ENCODE measurements at regions not wholly inside any gene's neighbourhood (a gene's known extent, or its start where the extent isn't known, plus 50 kb on each side); places are given as distances from the start of the nearest gene placed in this dataset.

- H3K36me3 ChIP-seq (replicated peaks; ENCODE audit: low read depth, low read length): no peaks in the 10 kb centered on the region
- no peaks in the 10 kb centered on the region for H3K4me1 ChIP-seq (ENCODE audit: low read length)
- no peak overlapping the region for H3K4me3 ChIP-seq (ENCODE audit: low read length)
- no peak overlapping the region for H3K9ac ChIP-seq (ENCODE audit: low read length)
- no peaks in the 10 kb centered on the region for H4K20me1 ChIP-seq (ENCODE audit: insufficient read depth, low read length)
- no peaks in the 10 kb centered on the region; the same call in 1 of the 2 replicates for H3K9me3 ChIP-seq (ENCODE audit: insufficient read depth, low read length)
- H3K4me2 ChIP-seq (ENCODE audit: low read length): no peak overlapping the region
- TF ChIP-seq EZH2phosphoT487 (IDR thresholded peaks at IDR 0.05; ENCODE audit: low read depth) (no peak), CTCF (IDR thresholded peaks at IDR 0.05; ENCODE audit: low read depth, low read length) (no peak)
- no peaks in the 10 kb centered on the region for H3K79me2 ChIP-seq (ENCODE audit: low read length)
- no peak overlapping the region for H2AFZ ChIP-seq (ENCODE audit: low read depth, low read length)
- H3K27me3 ChIP-seq (ENCODE audit: low read depth, low read length): no peaks in the 10 kb centered on the region
- H3K27ac ChIP-seq (ENCODE audit: low read length): no peak overlapping the region
Observed at GRCh38 chr18:78228974-78229373, 750.6 kb upstream of the SALL3 start.

- H3K27ac ChIP-seq (ENCODE audit: low read length): no peak overlapping the region
- H2AFZ ChIP-seq (ENCODE audit: low read depth, low read length): no peak overlapping the region
- no peaks in the 10 kb centered on the region for H4K20me1 ChIP-seq (ENCODE audit: insufficient read depth, low read length)
- no peaks in the 10 kb centered on the region for H3K4me1 ChIP-seq (ENCODE audit: low read length)
- no peak overlapping the region for H3K9ac ChIP-seq (ENCODE audit: low read length)
- no peak overlapping the region for H3K4me3 ChIP-seq (ENCODE audit: low read length)
- H3K27me3 ChIP-seq (ENCODE audit: low read depth, low read length): no peaks in the 10 kb centered on the region
- H3K36me3 ChIP-seq (replicated peaks; ENCODE audit: low read depth, low read length): no peaks in the 10 kb centered on the region
- TF ChIP-seq CTCF (IDR thresholded peaks at IDR 0.05; ENCODE audit: low read depth, low read length): no peak
- TF ChIP-seq EZH2phosphoT487 (IDR thresholded peaks at IDR 0.05; ENCODE audit: low read depth): no peak
- H3K79me2 ChIP-seq (ENCODE audit: low read length): no peaks in the 10 kb centered on the region
- H3K9me3 ChIP-seq (ENCODE audit: insufficient read depth, low read length): no peaks in the 10 kb centered on the region; the same call in 1 of the 2 replicates
- no peak overlapping the region for H3K4me2 ChIP-seq (ENCODE audit: low read length)
Observed at GRCh38 chr18:78230911-78231310, 748.7 kb upstream of the SALL3 start.

- H3K4me1 ChIP-seq (ENCODE audit: low read length): no peaks in the 10 kb centered on the region
- no peak overlapping the region for H3K4me3 ChIP-seq (ENCODE audit: low read length)
- no peaks in the 10 kb centered on the region; the same call in 1 of the 2 replicates for H3K9me3 ChIP-seq (ENCODE audit: insufficient read depth, low read length)
- no peak overlapping the region for H2AFZ ChIP-seq (ENCODE audit: low read depth, low read length)
- no peaks in the 10 kb centered on the region for H3K36me3 ChIP-seq (replicated peaks; ENCODE audit: low read depth, low read length)
- TF ChIP-seq CTCF (IDR thresholded peaks at IDR 0.05; ENCODE audit: low read depth, low read length) (no peak), EZH2phosphoT487 (IDR thresholded peaks at IDR 0.05; ENCODE audit: low read depth) (no peak)
- no peaks in the 10 kb centered on the region for H3K79me2 ChIP-seq (ENCODE audit: low read length)
- H3K27ac ChIP-seq (ENCODE audit: low read length): no peak overlapping the region
- no peak overlapping the region for H3K4me2 ChIP-seq (ENCODE audit: low read length)
- H4K20me1 ChIP-seq (ENCODE audit: insufficient read depth, low read length): no peaks in the 10 kb centered on the region
- H3K27me3 ChIP-seq (ENCODE audit: low read depth, low read length): no peaks in the 10 kb centered on the region
- no peak overlapping the region for H3K9ac ChIP-seq (ENCODE audit: low read length)
Observed at GRCh38 chr18:78232196-78232595, 747.4 kb upstream of the SALL3 start.

- no peak overlapping the region for H3K27ac ChIP-seq (ENCODE audit: low read length)
- no peak overlapping the region for H3K4me3 ChIP-seq (ENCODE audit: low read length)
- H3K4me1 ChIP-seq (ENCODE audit: low read length): no peaks in the 10 kb centered on the region
- no peak overlapping the region for H2AFZ ChIP-seq (ENCODE audit: low read depth, low read length)
- H3K9ac ChIP-seq (ENCODE audit: low read length): no peak overlapping the region
- no peaks in the 10 kb centered on the region for H3K79me2 ChIP-seq (ENCODE audit: low read length)
- no peaks in the 10 kb centered on the region for H4K20me1 ChIP-seq (ENCODE audit: insufficient read depth, low read length)
- H3K9me3 ChIP-seq (ENCODE audit: insufficient read depth, low read length): peaks cover 7% of the 10 kb centered on the region; the same call in 1 of the 2 replicates
- no peak overlapping the region for H3K4me2 ChIP-seq (ENCODE audit: low read length)
- TF ChIP-seq CTCF (IDR thresholded peaks at IDR 0.05; ENCODE audit: low read depth, low read length) (no peak), EZH2phosphoT487 (IDR thresholded peaks at IDR 0.05; ENCODE audit: low read depth) (no peak)
- H3K36me3 ChIP-seq (replicated peaks; ENCODE audit: low read depth, low read length): no peaks in the 10 kb centered on the region
- H3K27me3 ChIP-seq (ENCODE audit: low read depth, low read length): no peaks in the 10 kb centered on the region
Observed at GRCh38 chr18:78237864-78238263, 741.8 kb upstream of the SALL3 start.
